Mesenchymal stem cell (in vitro differentiated cells and primary cell): ENCODE measurements at regions not wholly inside any gene's neighbourhood (a gene's known extent, or its start where the extent isn't known, plus 50 kb on each side); places are given as distances from the start of the nearest gene placed in this dataset.

Source experiments
- DNase-seq: peaks from one replicate; pipeline ENCODE4 v3.0.0-alpha.2; 2013
- H2AFZ ChIP-seq: one replicate; pipeline ENCODE4 v1.6.1; 2013; ENCODE audit warnings: low read depth, mild to moderate bottlenecking, control low read depth, inconsistent platforms, low read length, moderate library complexity
- H2AK5ac ChIP-seq: 2 replicates; pipeline ENCODE4 v1.6.1; 2013; ENCODE audit warnings: low read length, moderate library complexity, mild to moderate bottlenecking, inconsistent platforms; ENCODE audit not compliant: severe bottlenecking
- H2BK120ac ChIP-seq: one replicate; pipeline ENCODE4 v1.6.1; 2013; ENCODE audit warnings: low read depth, mild to moderate bottlenecking, inconsistent platforms, low read length, moderate library complexity
- H2BK12ac ChIP-seq, 2 experiments: one replicate each; pipeline ENCODE4 v1.6.1; 2013; ENCODE audit warnings: inconsistent platforms in 2 of 2, low read length in 2 of 2, mild to moderate bottlenecking in 2 of 2, moderate library complexity in 2 of 2, control low read depth in 1 of 2
- H2BK15ac ChIP-seq: one replicate; pipeline ENCODE4 v1.6.1; 2013; ENCODE audit warnings: mild to moderate bottlenecking, low read depth, inconsistent platforms; ENCODE audit not compliant: poor library complexity, severe bottlenecking
- H2BK5ac ChIP-seq: 2 replicates; pipeline ENCODE4 v1.6.1; 2013; ENCODE audit warnings: low read depth, mild to moderate bottlenecking, low read length, control low read depth, inconsistent platforms; ENCODE audit not compliant: poor library complexity, severe bottlenecking
- H3K14ac ChIP-seq, 2 experiments: one replicate each; pipeline ENCODE4 v1.6.1; 2013; ENCODE audit warnings: inconsistent platforms in 2 of 2, low read length in 2 of 2, control low read depth in 1 of 2, mild to moderate bottlenecking in 1 of 2, moderate library complexity in 1 of 2
- H3K18ac ChIP-seq, 2 experiments: one replicate each; pipeline ENCODE4 v1.6.1; 2013; ENCODE audit warnings: inconsistent platforms in 2 of 2, low read length in 2 of 2, control low read depth in 1 of 2, low read depth in 1 of 2, mild to moderate bottlenecking in 1 of 2
- H3K23ac ChIP-seq, 2 experiments: one replicate each; pipeline ENCODE4 v1.6.1; 2013; ENCODE audit warnings: inconsistent platforms in 2 of 2, low read length in 2 of 2, mild to moderate bottlenecking in 2 of 2, moderate library complexity in 2 of 2, control low read depth in 1 of 2
- H3K27ac ChIP-seq: 2 replicates; pipeline ENCODE4 v1.5.1; 2013; ENCODE audit warnings: mild to moderate bottlenecking, moderate library complexity, low read length, control low read depth, inconsistent platforms; ENCODE audit not compliant: poor library complexity, severe bottlenecking
- H3K27me3 ChIP-seq, 2 experiments: 2 replicates each; pipeline versions ENCODE4 v1.6.1 to v1.7.0; 2013; ENCODE audit warnings: low read length in 2 of 2, mild to moderate bottlenecking in 2 of 2, moderate library complexity in 2 of 2, control low read depth in 1 of 2, inconsistent platforms in 1 of 2; ENCODE audit not compliant: control insufficient read depth in 1 of 2, insufficient read depth in 1 of 2
- H3K36me3 ChIP-seq, 2 experiments: 2 replicates each; pipeline versions ENCODE4 v1.6.1 to v1.7.0; 2013; ENCODE audit warnings: low read length in 2 of 2, control low read depth in 1 of 2, inconsistent platforms in 1 of 2, low read depth in 1 of 2, mild to moderate bottlenecking in 1 of 2; ENCODE audit not compliant: insufficient read depth in 2 of 2, control insufficient read depth in 1 of 2
- H3K4ac ChIP-seq, 2 experiments: one replicate each; pipeline ENCODE4 v1.6.1; 2013; ENCODE audit warnings: inconsistent platforms in 2 of 2, low read length in 2 of 2, mild to moderate bottlenecking in 2 of 2, moderate library complexity in 2 of 2, control low read depth in 1 of 2, low read depth in 1 of 2
- H3K4me1 ChIP-seq: 2 replicates; pipeline ENCODE4 v1.6.1; 2013; ENCODE audit warnings: low read depth, low read length, control low read depth; ENCODE audit not compliant: control insufficient read depth, insufficient read depth
- H3K4me2 ChIP-seq: 2 replicates; pipeline ENCODE4 v1.6.1; 2013; ENCODE audit warnings: low read length, mild to moderate bottlenecking, inconsistent platforms; ENCODE audit not compliant: poor library complexity, severe bottlenecking
- H3K4me3 ChIP-seq, 2 experiments: 2 replicates each; pipeline versions ENCODE4 v1.5.1 to v1.7.0; 2013; ENCODE audit warnings: low read length in 2 of 2, mild to moderate bottlenecking in 2 of 2, control low read depth in 1 of 2, low read depth in 1 of 2; ENCODE audit not compliant: insufficient read depth in 1 of 2
- H3K79me1 ChIP-seq: replicated peaks from 2 replicates; pipeline ENCODE4 v1.6.1; 2013; ENCODE audit warnings: mild to moderate bottlenecking, control low read depth, low read length, inconsistent platforms; ENCODE audit not compliant: poor library complexity, severe bottlenecking
- H3K9ac ChIP-seq: 2 replicates; pipeline ENCODE4 v1.7.0; 2013; ENCODE audit warnings: mild to moderate bottlenecking, low read length, moderate library complexity
- H3K9me3 ChIP-seq: 2 replicates; pipeline ENCODE4 v1.7.0; 2013; ENCODE audit warnings: mild to moderate bottlenecking, low read length; ENCODE audit not compliant: control insufficient read depth
- H4K8ac ChIP-seq: one replicate; pipeline ENCODE4 v1.6.1; 2013; ENCODE audit warnings: inconsistent platforms, mild to moderate bottlenecking, low read length, moderate library complexity
- H4K91ac ChIP-seq: one replicate; pipeline ENCODE4 v1.6.1; 2013; ENCODE audit warnings: mild to moderate bottlenecking, low read length, inconsistent platforms
- WGBS: methylation state at CpG from one replicate; pipeline ENCODE4 v1.1.7; 2013; ENCODE audit warnings: mixed read lengths; 5-methylcytosine and 5-hydroxymethylcytosine counted together

- H3K4me1 ChIP-seq: no peaks in the 10 kb centered on the region
- no peaks in the 10 kb centered on the region for H3K36me3 ChIP-seq
- no peak overlapping the region for H2AK5ac ChIP-seq
- no peak overlapping the region for H3K18ac ChIP-seq
- no peak overlapping the region for H3K4ac ChIP-seq
- no peak overlapping the region for H2BK15ac ChIP-seq
- H3K27ac ChIP-seq: no peak overlapping the region
- H2AFZ ChIP-seq: no peak overlapping the region
- no peak overlapping the region for H3K4me3 ChIP-seq
- H2BK5ac ChIP-seq: no peak overlapping the region
- no peak overlapping the region for H3K4me2 ChIP-seq
- H2BK120ac ChIP-seq: no peak overlapping the region
- no peak overlapping the region for H3K23ac ChIP-seq
- 76% methylated on average over 11 of the region's 11 CpGs for WGBS
- no peak overlapping the region for H4K91ac ChIP-seq
- H3K27me3 ChIP-seq: peaks cover 3 to 44% of the 10 kb centered on the region in 2 experiments
- H2BK12ac ChIP-seq: no peak overlapping the region
- no peak for DNase-seq
- H3K9ac ChIP-seq: no peak overlapping the region
- H3K9me3 ChIP-seq: no peaks in the 10 kb centered on the region
- H3K14ac ChIP-seq: no peak overlapping the region
- H4K8ac ChIP-seq: no peak overlapping the region
- H3K79me1 ChIP-seq: no peaks in the 10 kb centered on the region
Measured at GRCh38 chr1:30129421-30130055, 593.8 kb downstream of the MATN1 start.

DNA sequence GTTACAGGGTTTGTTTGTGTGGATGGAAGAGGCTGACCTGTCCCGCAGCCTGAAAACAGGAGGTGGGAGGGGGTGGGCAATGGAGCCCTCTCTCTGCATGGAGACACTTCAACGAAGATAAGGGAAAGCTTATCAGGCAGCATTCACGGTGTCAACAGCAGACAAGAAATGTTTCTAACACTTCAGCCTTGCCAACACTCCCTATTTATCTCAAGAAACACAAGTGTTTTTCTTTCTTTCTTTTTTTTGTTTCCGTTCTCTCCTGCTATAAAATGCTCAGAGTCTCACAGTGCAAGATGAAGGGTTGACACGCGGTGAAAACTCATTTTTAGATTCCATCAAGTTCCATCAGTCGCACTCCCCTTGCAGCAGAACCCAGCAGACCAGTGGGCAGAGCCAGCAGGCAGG lies 594.4 kb downstream of the MATN1 start:
- WGBS: 46% methylated on average over 7 of the region's 7 CpGs
- no peaks in the 10 kb centered on the region for H3K36me3 ChIP-seq
- H2BK12ac ChIP-seq: no peak overlapping the region
- no peaks in the 10 kb centered on the region for H3K79me1 ChIP-seq
- no peak overlapping the region for H3K4me2 ChIP-seq
- no peak overlapping the region for H3K9ac ChIP-seq
- no peak overlapping the region for H3K14ac ChIP-seq
- no peaks in the 10 kb centered on the region for H3K9me3 ChIP-seq
- H4K91ac ChIP-seq: no peak overlapping the region
- no peak for DNase-seq
- H3K27ac ChIP-seq: no peak overlapping the region
- no peak overlapping the region for H2BK120ac ChIP-seq
- H3K23ac ChIP-seq: no peak overlapping the region
- no peak overlapping the region for H3K4me3 ChIP-seq
- H2AK5ac ChIP-seq: no peak overlapping the region
- H3K27me3 ChIP-seq: peaks cover 3 to 42% of the 10 kb centered on the region in 2 experiments
- no peak overlapping the region for H3K4ac ChIP-seq
- no peak overlapping the region for H2BK5ac ChIP-seq
- no peaks in the 10 kb centered on the region for H3K4me1 ChIP-seq
- H3K18ac ChIP-seq: no peak overlapping the region
- no peak overlapping the region for H2AFZ ChIP-seq
- no peak overlapping the region for H4K8ac ChIP-seq
- no peak overlapping the region for H2BK15ac ChIP-seq

- Histone ChIP-seq H3K79me1 (no peaks in the 10 kb centered on the region), H3K27me3 (peaks cover 3 to 29% of the 10 kb centered on the region in 2 experiments), H3K4me2 (no peak overlapping the region), H2BK15ac (no peak overlapping the region), H3K9ac (no peak overlapping the region), H3K23ac (no peak overlapping the region), H3K4me3 (no peak overlapping the region), H3K4me1 (no peaks in the 10 kb centered on the region), H3K18ac (no peak overlapping the region), H4K8ac (no peak overlapping the region), H2BK5ac (no peak overlapping the region), H2AK5ac (no peak overlapping the region), H3K14ac (no peak overlapping the region), H2BK120ac (no peak overlapping the region), H2BK12ac (no peak overlapping the region), H3K4ac (no peak overlapping the region), H4K91ac (no peak overlapping the region), H3K9me3 (no peaks in the 10 kb centered on the region), H3K27ac (no peak overlapping the region), H3K36me3 (no peaks in the 10 kb centered on the region), H2AFZ (no peak overlapping the region)
- 53% methylated on average over 1 of the region's 2 CpGs for WGBS
- DNase-seq: no peak
Measured at GRCh38 chr1:30126848-30127247, 596.5 kb downstream of the MATN1 start.

DNA sequence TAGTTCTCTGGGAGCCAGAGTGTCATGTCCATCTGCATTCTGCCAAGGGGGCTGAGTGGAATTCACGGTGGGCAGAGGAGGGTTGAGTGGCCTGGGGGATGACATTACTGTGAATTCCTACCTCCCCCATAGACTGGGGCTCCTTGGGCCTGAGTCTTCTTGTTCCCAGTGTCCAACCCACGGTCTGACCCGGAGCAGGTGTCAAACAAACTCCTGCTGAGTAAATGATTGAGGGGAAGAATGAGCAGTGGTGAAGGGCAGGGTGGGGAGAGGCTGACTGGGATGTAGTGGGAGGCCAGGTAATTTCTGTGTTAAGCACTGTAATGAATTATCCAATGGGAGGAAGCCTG lies 597.6 kb downstream of the MATN1 start:
- Histone ChIP-seq H3K36me3 (no peaks in the 10 kb centered on the region), H3K4me1 (no peaks in the 10 kb centered on the region), H3K27me3 (peaks cover 3 to 24% of the 10 kb centered on the region in 2 experiments), H3K4ac (no peak overlapping the region), H2AK5ac (no peak overlapping the region), H3K9me3 (no peaks in the 10 kb centered on the region), H2BK120ac (no peak overlapping the region), H3K9ac (no peak overlapping the region), H2BK15ac (no peak overlapping the region), H3K4me3 (no peak overlapping the region), H3K79me1 (no peaks in the 10 kb centered on the region), H3K18ac (no peak overlapping the region), H2BK12ac (no peak overlapping the region), H2AFZ (no peak overlapping the region), H3K14ac (no peak overlapping the region), H4K91ac (no peak overlapping the region), H2BK5ac (no peak overlapping the region), H4K8ac (no peak overlapping the region), H3K27ac (no peak overlapping the region), H3K23ac (no peak overlapping the region), H3K4me2 (no peak overlapping the region)
- DNase-seq: no peak
- 29% methylated on average over 2 of the region's 3 CpGs for WGBS
